Embryonic facial prominence (tissue), 1 donor: ENCODE measurements at regions not wholly inside any gene's neighbourhood (a gene's known extent, or its start where the extent isn't known, plus 50 kb on each side); places are given as distances from the start of the nearest gene placed in this dataset.

Experiments
- DNase-seq: peaks from one replicate; pipeline ENCODE4 v3.0.0-alpha.2; 2016; ENCODE audit errors: extremely low spot score

DNA sequence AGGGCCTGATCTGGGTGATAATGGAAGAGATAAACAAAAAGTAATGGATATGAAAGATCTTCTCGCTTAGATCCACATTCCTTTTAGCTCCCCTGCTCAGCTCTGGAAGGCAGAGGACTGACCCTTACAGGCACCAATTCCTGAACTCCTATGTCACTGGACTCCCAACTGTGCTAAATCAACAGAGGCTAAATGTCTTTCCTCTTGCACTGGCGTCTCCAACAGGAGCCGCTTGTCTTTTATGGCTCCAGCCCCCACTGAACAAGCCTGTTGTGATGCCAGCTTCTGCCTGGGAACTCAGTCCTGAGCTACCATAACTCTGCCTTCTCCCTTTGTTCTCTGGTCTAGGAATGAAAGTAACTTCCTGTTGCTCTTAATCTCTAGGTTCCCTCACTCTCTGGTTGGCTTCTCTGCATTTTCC lies 142.1 kb upstream of the COL11A1 start:
- DNase-seq: no peak

DNA sequence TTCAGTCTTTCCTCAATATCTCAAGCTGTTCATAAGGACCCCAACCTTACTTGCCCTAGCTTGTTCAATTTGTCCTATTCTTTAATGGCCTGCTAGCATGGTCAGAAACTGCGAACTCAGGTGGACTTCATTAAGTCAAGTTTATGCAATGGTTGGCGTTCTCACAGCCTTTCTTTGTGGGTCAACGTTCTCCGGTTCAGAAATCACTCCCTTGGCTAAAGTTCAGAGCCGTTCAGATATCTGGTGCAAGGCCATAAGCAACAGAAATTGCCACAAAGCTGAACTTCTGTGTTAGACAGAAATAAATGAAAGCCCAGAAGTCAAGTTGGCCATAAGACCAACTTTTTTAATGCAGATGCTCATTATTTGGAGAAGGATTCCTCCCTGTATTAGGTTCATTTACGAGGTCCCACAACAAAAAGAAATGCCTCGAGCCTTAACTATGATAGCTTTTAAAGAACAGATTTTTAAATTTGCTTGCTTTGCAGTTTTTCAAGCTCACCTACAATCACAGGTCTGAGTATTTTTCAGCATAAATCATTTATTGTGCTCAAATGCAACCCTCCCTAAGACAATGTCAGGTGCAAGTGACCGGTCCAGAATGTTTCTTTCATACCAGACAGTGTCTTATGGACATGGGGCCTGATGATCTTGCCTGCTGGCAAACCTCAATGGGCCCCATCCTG lies 140.2 kb upstream of the COL11A1 start:
- no peak for DNase-seq

DNA sequence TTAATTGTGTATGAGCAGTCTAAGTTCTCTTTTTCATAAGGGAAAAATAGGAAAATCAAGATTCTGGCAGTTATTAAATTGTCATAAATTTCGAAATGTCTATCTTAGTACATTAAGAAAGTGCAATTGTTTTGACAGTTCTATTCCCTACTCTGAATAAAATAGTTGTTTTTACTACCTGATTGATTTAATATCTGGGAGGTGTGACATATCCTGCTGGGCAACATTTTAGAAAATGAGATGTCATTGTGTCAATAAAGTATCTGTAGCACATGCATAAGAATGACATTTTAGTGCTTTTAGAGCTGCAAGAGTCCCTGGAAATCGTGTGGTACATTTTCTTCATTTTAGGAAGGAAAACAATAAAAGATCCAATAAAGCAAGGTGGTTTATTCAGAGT lies 139.2 kb upstream of the COL11A1 start:
- no peak for DNase-seq

DNA sequence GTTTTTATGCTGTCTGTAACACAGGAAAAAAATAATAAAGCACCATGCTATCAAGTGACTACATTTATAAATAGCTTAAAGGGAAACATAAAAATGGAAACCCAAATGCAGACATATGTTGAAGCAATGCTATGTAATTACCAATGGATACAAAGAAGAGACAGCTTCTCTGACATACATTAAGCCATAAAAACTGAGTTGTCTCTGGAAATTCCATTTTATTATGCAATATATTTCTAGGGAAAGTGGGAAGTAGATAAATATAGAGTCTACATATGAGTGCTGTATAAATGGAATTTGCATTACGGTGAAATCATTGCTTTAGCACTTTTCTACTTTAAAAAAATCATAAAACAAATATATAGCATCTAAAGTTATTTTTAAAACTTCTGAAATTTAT lies 135.2 kb upstream of the COL11A1 start:
- no peak for DNase-seq

DNA sequence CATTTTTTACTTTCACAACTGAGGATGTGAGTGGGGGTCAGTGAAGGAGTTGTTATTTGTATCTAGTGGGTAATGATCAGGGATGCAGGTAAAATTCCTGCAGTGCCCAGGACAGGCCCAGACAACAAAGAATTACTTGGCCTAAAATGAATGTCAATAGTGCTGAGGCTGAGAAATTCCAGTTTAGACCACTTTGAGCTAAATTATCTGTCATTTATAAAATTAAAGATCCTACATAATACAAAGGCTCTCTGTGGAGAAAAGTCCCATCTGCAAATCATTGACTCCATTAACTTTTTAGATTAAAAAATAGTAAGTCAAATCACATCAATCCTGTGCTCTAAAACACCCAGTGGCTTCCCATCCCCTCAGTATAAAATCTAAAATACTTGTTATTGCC lies 130.7 kb upstream of the COL11A1 start:
- DNase-seq: no peak

DNA sequence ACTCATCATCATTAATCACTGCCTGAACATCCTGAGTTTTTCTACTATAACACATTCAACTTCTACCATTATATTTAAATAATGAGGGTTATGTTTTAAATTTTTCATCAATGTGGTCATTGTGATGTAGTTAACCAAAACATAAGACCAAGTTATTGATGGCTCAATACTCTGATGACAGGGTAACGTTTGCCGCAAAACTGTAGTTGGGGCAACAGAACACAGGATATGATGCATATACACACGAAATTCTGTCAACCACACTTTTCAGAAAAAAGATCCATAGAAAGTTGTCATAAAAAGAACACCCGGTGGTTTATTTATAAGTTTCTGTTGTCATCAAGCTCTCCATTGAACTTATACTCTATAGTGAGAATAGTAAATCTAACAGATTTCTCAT lies 121.7 kb upstream of the COL11A1 start:
- no peak for DNase-seq

DNA sequence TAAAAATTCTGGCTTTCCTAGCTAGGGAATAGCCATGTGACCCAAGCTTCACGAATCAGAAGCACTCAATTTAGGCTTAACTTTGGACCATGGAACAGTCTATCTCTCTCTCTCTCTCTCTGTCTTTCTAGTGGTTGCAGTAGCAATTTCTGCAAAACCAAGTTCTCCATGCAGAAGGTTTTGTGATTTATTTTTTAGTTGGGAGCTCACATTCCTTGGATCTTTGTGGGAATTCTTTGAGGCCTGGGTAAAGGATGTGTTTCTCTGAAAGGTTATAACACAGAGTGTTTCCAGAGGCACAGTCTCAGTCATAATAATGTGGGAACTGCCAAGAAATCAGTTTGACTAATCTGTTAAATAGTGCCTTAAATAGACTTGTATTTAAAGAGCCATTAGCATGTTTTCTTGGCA lies 112.3 kb upstream of the COL11A1 start:
- no peak for DNase-seq

DNA sequence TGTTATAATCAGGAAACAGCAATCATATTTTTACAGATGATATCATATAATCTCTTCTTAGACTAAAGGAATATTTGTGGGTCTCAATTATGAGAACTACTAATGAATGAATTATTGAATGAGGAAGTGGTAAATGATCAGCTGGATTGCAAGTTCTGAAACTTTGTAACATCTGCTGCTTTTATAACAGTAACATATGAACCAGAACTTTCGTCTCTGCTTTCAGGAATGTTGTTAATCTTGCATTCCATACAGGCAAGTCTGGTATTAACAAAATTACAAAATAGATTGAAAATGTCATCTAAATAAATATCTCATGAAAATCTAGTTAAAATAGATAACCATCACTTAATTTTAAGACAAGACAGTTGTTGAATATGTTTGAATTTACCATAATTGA lies 110.5 kb upstream of the COL11A1 start:
- DNase-seq: no peak

DNA sequence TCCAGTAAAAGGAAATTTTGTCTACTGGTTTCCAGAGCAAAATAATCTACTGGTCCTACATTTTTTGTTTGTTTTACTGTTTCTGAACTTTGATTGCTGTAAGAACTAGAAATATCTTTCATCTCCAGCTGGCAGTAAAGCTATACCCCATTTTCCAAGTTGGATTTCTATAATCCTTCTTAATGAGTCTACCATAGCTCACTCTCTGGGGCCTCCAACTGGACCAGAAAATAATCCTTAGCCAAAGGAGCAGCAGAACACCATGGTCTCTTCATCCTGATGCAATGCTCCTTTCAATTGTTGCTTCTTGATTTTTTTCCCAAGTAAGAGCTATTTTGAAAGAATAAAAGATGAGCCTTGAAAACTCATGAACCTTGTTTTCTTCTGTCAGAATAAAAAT lies 110.0 kb upstream of the COL11A1 start:
- no peak for DNase-seq

DNA sequence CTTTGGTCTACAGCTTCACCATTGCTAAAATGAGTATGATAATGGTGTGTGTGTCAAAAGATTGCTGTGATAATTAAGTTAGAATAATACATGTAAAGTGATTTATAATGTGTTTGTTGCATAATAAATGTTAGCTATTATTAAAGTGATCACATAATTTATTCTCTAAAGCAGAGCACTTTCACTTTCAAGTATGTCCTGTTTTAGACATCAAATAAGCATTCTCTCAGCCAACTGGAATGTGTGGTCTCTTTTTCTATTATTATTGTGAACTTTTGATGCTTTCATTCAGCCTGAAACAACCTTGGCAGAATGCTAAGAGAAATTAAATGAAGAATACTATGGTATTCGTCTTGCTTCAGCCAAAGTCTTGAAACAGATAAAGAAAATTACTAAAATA lies 102.8 kb upstream of the COL11A1 start:
- no peak for DNase-seq

DNA sequence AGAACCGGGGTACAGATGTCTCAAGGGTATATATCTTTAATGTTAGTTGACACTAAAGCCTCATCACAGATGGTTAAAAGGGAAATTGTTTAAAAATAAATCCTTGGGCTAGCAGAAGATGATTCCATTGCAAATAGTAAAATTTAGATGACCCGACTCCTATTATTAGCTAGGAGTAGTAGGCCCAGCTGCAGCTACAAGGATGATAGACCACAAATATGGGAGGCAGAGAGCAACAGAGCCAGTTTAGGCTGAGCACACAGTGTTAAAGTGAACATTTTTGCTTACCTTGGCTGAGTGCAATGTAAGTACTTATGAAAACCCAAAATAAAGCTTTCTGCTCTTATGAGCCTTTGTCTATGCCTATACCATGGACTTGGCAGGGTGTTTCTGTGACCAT lies 100.5 kb upstream of the COL11A1 start:
- DNase-seq: no peak

DNA sequence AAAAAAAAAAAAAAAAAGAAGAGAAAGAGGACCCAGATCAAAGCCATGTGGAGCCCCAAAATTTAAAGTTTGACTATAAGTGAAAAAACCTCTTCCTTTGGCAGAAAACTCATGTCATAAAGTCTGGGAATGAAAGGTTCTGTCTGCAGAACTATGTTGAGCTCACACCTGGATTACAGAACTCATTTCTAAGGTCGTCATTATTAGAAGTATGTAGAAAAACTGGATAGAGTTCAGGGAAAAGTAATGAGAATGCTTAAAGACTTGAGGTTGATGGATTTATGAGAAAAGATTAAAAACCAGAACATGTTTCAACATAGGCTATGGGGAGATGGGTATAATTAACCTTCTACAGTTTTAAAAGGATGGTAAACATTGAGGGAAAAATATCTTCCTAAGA lies 90.7 kb upstream of the COL11A1 start:
- no peak for DNase-seq

DNA sequence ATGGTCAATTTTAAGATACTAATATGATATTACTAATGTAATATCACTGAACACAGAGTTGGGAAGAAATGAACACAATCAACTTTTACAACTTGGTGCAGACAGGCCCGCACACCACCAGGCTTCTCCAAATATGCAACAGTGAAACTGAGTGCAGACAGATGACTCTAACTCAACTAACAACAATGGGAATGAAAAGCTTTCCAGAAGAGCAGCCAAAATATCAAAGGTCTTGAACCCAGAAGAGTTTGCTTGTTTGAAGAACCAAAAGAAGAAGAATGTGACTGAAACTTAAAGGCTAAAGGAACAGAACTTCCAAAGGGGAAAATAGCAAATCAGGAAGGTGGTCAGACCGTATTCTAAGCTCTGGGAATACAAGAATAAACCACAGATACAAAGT lies 89.8 kb upstream of the COL11A1 start:
- no peak for DNase-seq

DNA sequence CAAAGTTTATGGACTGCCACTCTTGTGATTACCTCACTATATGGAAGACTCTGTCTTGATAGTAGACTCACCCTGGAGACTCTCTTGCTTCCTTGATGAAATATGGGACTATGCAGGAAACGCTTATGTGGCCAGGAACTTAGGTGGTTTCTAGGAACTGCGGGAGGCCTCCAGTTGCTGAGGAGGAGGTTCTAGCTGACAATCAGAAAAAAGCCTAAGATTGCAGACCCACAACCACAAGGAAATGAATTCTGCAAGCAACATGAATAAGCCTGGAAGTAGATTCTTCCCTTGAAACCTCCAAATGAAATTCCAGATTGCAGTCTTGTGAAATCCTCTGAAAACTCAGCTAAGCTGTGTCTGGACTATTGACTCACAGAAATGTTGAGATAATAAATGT lies 88.9 kb upstream of the COL11A1 start:
- DNase-seq: no peak

DNA sequence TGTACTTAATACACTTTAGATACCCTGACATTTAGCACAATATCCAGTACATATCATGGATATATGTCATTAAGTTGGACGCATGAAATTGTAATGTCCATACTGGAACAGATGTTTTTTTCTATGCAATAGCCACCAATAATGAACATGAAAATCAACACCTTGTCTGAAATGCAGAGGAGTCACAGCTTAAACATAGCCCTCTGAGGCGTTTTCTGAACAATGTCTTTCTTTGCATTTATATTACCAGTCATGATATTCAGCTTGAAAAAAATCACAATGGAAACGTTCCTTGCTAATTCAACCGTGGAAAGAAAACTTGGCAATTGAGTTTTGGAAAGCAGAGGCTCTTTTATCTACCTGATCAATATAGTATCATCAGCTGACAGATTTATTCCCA lies 86.7 kb upstream of the COL11A1 start:
- DNase-seq: no peak

DNA sequence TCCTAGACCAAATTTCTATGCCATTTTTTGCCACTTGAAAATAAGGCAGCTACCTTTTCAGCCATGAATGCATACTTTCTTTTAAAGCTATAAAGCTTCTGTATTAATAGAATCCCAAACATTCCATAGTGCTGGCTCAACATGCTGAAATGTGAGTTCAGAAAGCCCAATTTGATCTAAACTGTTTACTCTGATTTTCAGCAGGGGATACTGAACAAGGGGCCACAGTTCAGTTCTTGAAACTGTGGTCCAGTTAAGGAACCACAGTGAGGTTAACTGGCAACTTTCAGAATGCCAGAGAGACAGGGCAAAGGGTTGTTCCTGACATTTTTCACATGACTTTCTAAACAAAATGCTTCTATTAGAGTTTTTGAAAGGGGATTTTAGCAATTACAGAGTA lies 85.7 kb upstream of the COL11A1 start:
- no peak for DNase-seq

DNA sequence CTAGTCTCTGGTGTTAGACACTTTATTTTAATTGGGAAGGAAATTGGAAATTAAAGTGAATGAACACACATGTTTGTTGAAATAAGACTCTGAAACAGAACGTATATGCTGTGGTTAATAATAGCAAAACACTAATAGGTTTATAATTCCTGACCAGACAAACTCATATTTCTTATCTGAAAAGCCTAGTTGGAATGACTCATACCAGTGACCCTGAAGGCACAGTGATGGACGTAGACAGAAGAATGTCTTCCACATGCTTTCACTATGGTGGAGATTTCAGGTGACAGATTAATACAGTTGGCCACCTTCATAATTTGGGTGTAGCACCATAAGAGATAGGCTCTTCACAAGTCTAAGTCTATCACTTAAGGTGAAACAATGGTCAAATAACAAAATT lies 83.0 kb upstream of the COL11A1 start:
- DNase-seq: no peak

DNA sequence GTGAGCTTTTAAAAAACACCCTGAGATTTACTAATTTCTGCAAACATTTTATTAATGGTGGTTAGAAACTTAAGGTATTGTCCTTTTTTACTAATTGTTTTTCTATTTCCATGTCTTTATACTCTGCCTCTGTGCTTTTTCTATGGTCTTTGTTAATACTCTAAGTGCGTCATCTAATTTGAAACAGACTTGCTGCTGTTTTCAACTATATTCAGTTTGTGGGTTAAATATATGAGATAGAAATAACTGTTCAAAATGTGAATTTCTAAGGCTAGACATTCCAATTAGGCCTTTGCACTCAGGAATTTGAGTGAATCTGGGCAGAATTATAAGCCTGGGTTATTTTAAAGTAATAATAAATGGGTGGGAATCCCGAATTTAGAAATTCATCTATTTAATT lies 82.4 kb upstream of the COL11A1 start:
- no peak for DNase-seq

DNA sequence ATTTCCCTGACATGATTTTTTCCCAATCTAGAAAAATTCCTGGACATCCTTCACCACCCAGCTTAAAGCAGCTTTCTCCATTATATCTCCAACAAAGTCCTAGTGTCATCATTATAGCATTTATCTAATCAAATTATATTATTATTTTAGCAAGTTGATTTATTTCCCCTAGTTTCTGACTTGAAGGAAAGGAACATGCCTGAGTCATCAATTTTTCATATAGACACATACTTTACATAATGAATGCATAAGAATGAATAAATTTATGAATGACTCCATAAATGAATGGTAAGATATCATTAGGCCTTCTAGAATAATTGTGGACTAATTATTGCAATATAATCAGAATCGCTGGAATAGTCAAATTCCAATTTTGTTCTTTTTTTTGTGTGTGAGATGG lies 79.4 kb upstream of the COL11A1 start:
- DNase-seq: no peak

DNA sequence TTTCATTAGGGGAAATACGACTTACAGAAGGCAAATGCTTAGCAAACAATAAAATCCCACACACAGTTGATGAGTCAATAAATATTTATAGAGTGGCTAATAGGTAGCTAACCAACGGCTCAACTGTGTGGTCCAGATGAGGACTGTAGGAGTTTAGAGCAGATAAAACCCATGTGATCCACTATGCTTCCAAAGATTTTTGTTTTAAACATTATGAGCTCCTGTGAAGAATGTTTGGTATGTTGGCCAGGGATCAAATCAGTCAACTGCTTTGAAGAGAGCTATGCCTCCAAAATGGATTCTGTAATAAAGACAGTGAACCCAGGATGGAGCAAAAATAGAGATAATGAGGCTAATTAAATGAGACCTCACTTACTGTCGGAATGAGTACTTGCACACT lies 72.3 kb upstream of the COL11A1 start:
- DNase-seq: no peak

DNA sequence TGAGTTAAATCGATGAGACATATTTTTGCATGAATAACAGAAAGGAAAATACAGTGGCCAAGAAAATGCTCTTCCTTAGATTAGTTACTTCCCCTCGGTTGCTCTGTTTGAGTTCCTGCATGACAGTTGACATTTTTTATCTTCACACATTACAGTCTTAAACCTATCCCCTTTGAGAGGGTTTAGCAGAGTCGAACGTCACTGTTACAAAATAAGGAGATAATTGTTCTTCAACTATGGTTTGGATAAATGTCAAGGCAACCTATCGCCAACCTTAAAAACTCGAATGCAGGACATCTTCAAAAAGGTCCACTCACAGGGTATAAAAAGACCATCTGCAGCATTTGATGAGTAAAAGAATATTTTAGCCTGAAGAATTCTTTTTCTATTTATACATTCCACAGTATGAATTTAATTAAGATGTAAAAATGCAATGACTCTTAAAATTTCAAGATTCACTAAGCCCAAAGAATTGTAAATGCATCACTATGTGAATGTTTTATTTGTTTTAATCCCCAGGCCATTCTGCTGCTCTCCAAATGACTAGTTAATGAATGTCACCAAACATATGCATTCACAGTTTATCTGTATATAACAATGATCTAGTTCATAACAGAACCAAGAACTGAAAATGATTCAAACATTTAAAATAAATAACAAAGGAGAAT lies 68.9 kb upstream of the COL11A1 start:
- DNase-seq: no peak

DNA sequence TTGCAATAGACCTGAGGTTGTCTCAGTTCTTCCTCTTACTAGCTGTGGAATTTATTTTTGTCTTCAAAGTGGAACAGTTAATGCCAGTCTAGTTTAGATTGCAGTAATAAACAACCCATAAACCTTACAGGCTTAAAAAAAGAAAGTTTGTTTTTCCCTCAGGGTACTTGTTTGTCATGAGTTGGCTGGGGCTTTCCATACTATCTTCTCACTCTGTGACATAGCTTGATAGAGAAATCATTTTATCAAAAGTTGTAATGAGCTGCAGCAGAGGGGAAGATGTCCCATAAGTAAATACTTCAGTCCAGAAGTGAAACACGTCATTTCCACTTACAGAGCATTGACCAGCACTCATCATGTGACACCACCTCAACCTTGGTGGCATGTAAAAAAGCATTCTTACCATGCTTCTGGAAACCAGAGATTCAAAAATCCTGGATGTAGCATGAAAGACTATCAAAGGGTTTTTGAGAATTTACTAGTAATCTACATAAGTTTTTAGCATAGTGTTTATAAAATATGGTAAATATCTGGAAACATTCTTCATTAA lies 62.8 kb upstream of the COL11A1 start:
- DNase-seq: no peak

DNA sequence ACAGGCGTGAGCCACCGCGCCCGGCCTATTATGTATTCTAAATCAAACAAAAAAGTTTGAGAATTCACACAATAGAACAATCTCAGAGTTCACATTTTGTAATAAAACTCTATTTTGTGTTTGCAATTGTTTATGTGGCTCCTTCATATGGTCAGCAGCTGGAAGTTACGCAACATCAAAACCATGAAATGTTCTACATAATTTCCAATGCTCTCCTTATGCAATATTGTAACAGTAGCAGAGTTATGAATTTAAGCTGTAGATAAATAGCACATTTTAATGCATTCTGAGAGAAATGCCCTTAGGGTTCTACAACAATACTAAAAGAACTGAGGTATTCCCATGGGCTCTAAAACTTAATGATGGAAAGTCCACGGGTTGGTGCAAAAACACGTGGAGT lies 62.3 kb upstream of the COL11A1 start:
- no peak for DNase-seq

DNA sequence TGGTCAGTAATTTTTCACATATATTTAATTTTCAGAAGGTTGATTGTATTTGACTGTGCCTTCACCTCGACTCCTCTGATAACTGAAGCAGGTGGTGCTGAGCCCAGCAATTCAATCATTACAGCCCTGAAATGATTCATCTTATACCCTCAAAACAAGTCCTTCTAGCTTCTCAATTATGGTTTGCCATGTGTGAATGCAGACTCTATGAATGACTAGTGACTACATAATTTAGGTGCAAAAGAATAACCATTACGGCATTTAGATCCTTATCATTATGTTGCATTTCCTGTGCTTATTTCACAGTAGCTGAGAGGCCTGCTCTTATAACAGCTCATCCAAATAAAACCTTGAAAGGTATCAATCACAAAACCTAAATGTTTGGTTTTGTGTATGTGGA lies 54.0 kb upstream of the COL11A1 start:
- DNase-seq: no peak
